ENCODE measurements at regions not wholly inside any gene's neighbourhood (a gene's known extent, or its start where the extent isn't known, plus 50 kb on each side); places are given as distances from the start of the nearest gene placed in this dataset.

- in situ Hi-C loops (cut with HindIII; ENCODE audit: low pct_ligation_motif_present, low pct_unique_long_range_greater_than_20kb, low sequenced_read_pairs): loop anchor here (25.0 kb wide), 1 partner anchor 93 kb away; no protein-coding TSS in a partner anchor
- DNase-seq: no peak
Observed at GRCh38 chr2:15729709-15730544, 138.3 kb downstream of the DDX1 start.

- in situ Hi-C loops (cut with HindIII; ENCODE audit: low pct_ligation_motif_present, low pct_unique_long_range_greater_than_20kb, low sequenced_read_pairs): loop anchor here (25.0 kb wide), 1 partner anchor 93 kb away; no protein-coding TSS in a partner anchor
Observed at GRCh38 chr2:15730545-15731212, 139.0 kb downstream of the DDX1 start.

GRCh38 chr2:15731213-15731888 is 139.7 kb downstream of the DDX1 start:
- in situ Hi-C loops (cut with HindIII; ENCODE audit: low pct_ligation_motif_present, low pct_unique_long_range_greater_than_20kb, low sequenced_read_pairs): loop anchor here (25.0 kb wide), 1 partner anchor 94 kb away; no protein-coding TSS in a partner anchor
- no peak for DNase-seq

More at GRCh38 chr2:15730545-15731212, 139.0 kb downstream of the DDX1 start:
- peak; percentile 97 for DNase-seq

GRCh38 chr2:15731889-15732271 is 140.2 kb downstream of the DDX1 start:
- no peak for DNase-seq
- in situ Hi-C loops (cut with HindIII; ENCODE audit: low pct_ligation_motif_present, low pct_unique_long_range_greater_than_20kb, low sequenced_read_pairs): loop anchor here (25.0 kb wide), 1 partner anchor 95 kb away; no protein-coding TSS in a partner anchor

- in situ Hi-C loops (cut with HindIII; ENCODE audit: low pct_ligation_motif_present, low pct_unique_long_range_greater_than_20kb, low sequenced_read_pairs): loop anchor here (25.0 kb wide), 1 partner anchor 95 kb away; no protein-coding TSS in a partner anchor
- DNase-seq: no peak
Observed at GRCh38 chr2:15732341-15733077, 140.8 kb downstream of the DDX1 start.

- in situ Hi-C loops (cut with HindIII; ENCODE audit: low pct_ligation_motif_present, low pct_unique_long_range_greater_than_20kb, low sequenced_read_pairs): loop anchor here (25.0 kb wide), 1 partner anchor 97 kb away; no protein-coding TSS in a partner anchor
- DNase-seq: peak; percentile 42
Observed at GRCh38 chr2:15733867-15734673, 142.4 kb downstream of the DDX1 start.

GRCh38 chr2:15734674-15735483 is 143.2 kb downstream of the DDX1 start:
- in situ Hi-C loops (cut with HindIII; ENCODE audit: low pct_ligation_motif_present, low pct_unique_long_range_greater_than_20kb, low sequenced_read_pairs): loop anchor here (25.0 kb wide), 1 partner anchor 98 kb away; no protein-coding TSS in a partner anchor
- no peak for DNase-seq

GRCh38 chr2:15735484-15736326 is 144.0 kb downstream of the DDX1 start:
- in situ Hi-C loops (cut with HindIII; ENCODE audit: low pct_ligation_motif_present, low pct_unique_long_range_greater_than_20kb, low sequenced_read_pairs): loop anchor here (25.0 kb wide), 1 partner anchor 98 kb away; no protein-coding TSS in a partner anchor
- DNase-seq: no peak

- in situ Hi-C loops (cut with HindIII; ENCODE audit: low pct_ligation_motif_present, low pct_unique_long_range_greater_than_20kb, low sequenced_read_pairs): loop anchor here (25.0 kb wide), 1 partner anchor 99 kb away; no protein-coding TSS in a partner anchor
- DNase-seq: no peak
Observed at GRCh38 chr2:15736396-15737180, 144.9 kb downstream of the DDX1 start.

GRCh38 chr2:15737314-15738224 is 145.9 kb downstream of the DDX1 start:
- no peak for DNase-seq
- in situ Hi-C loops (cut with HindIII; ENCODE audit: low pct_ligation_motif_present, low pct_unique_long_range_greater_than_20kb, low sequenced_read_pairs): loop anchor here (25.0 kb wide), 1 partner anchor 100 kb away; no protein-coding TSS in a partner anchor

- in situ Hi-C loops (cut with HindIII; ENCODE audit: low pct_ligation_motif_present, low pct_unique_long_range_greater_than_20kb, low sequenced_read_pairs): loop anchor here (25.0 kb wide), 1 partner anchor 101 kb away; no protein-coding TSS in a partner anchor
- no peak for DNase-seq
Observed at GRCh38 chr2:15738225-15738546, 146.5 kb downstream of the DDX1 start.

- DNase-seq: no peak
- in situ Hi-C loops (cut with HindIII; ENCODE audit: low pct_ligation_motif_present, low pct_unique_long_range_greater_than_20kb, low sequenced_read_pairs): loop anchor here (25.0 kb wide), 1 partner anchor 102 kb away; no protein-coding TSS in a partner anchor
Observed at GRCh38 chr2:15738943-15739342, 147.3 kb downstream of the DDX1 start.

- in situ Hi-C loops (cut with HindIII; ENCODE audit: low pct_ligation_motif_present, low pct_unique_long_range_greater_than_20kb, low sequenced_read_pairs): loop anchor here (25.0 kb wide), 1 partner anchor 108 kb away; no protein-coding TSS in a partner anchor
- DNase-seq: no peak
Observed at GRCh38 chr2:15744820-15745219, 153.2 kb downstream of the DDX1 start.

- DNase-seq: no peak
- in situ Hi-C loops (cut with HindIII; ENCODE audit: low pct_ligation_motif_present, low pct_unique_long_range_greater_than_20kb, low sequenced_read_pairs): loop anchor here (25.0 kb wide), 1 partner anchor 108 kb away; no protein-coding TSS in a partner anchor
Observed at GRCh38 chr2:15745350-15745749, 153.7 kb downstream of the DDX1 start.
